ENCODE measurements at regions not wholly inside any gene's neighbourhood (a gene's known extent, or its start where the extent isn't known, plus 50 kb on each side); places are given as distances from the start of the nearest gene placed in this dataset.
"Not testable (repeated sequence)": the region's sequence is repeated elsewhere in the genome, so short reads cannot be mapped to it uniquely, and the experiment has no call there.

DNA sequence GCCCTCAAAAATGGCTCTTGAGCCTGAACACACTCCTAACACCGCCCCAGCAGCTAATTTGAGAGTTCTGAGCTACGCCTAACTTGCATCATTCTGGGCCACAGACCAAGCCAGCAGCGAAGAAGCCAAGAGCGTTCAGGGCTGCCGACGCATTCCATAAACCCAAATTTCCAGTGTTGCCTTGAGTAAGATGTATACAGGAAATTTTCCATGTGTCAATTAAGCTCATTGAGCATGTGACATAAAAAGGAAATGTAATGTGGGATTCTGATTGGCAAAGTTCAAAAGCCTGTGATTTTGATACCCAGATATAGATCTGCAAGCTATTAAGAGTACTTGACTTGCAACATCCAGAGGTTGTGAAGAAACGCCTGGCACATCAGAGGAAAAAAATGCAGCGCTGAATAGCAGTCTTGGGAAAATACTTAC lies 148.6 kb upstream of the NR2F2 start:
- DNase-seq, result no peak

DNA sequence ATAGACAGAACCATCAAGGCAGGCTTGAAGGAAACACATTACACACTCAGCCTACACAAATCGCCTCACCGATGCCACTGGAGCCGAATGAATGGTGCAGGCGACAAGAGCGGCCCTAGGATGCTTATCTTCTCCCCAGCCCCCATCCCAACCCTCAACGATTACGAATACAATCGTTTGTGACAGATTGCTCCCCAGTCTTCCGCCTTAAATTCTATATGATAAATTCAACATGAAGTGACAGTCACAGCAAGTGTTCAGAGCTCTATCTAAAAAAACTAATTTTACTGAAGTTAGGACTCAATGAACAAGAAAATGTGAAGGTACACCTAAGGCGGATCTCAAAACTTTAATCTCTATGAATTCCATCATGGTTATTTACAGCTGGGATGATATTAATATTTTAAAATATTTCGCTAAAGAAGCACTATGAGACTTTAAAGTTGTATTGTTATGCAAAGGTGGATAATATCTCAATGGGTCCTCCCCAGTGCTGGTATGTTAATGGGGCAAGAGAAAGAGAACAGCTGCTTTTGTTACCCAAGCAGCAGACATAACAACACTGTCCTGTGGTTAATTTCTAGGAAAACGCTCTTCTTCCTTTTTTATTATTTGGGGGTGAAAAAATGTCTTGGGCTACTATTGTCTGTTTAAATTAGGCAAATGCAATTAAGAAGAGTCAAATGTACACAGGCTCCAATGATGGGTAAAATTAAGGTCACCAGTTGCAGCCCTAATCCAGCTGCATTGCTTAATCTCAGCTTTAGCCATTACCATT lies 147.6 kb upstream of the NR2F2 start:
- no peak for DNase-seq

DNA sequence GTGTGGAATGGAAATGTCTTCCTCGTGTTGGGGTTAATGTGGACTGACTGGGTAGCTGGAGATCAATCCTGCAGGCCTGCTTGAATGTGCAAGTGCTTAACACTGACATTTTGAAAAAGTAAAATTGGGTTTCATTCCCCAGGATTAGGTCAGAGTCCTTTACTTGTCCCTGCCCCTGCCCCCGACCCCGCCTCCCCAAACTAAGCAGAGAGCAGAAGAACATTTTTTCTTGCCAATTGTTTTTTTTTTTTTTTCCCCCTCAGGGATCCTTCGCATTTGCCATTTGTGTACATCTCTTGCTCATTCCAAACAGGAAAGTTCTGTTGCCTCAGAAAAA lies 147.0 kb upstream of the NR2F2 start:
- DNase-seq, result no peak

DNA sequence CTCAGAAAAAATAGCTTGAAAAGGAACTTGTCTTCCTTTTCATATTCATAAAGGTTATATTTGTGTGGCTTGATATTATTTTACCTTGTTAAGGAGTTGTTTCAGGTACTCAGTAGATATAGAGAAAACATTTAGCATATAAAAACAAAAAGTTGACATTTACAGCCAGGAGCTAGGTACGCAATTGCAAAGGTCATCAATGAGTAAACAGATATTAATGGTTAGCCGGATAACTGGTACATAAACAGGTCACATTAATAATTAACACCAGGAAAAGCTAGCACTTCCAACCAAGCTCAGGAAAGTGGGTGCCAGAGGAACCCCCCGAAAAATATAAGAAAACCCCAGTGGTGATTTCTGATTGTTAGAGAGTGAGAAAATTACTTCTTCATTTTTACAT lies 146.6 kb upstream of the NR2F2 start:
- DNase-seq, result no peak

DNA sequence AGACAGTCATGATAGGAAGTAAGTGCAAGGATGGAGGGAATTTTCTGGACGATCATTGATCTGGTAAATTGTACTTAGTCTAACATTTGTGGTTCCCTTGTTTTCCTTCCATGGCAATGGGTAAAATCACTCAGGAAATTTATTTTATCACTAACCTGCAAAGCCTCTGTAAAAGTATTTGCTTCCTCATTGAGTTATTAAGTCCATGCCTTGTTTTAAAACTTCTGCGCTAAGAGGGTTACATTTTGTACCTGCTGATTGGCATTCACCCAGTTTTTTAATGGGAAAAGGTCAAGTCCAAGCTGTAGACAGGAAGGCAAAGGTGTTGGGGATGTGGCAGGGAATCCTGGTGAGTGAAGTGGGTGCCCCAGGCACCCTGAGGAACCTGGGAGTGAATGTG lies 146.2 kb upstream of the NR2F2 start:
- no peak for DNase-seq

DNA sequence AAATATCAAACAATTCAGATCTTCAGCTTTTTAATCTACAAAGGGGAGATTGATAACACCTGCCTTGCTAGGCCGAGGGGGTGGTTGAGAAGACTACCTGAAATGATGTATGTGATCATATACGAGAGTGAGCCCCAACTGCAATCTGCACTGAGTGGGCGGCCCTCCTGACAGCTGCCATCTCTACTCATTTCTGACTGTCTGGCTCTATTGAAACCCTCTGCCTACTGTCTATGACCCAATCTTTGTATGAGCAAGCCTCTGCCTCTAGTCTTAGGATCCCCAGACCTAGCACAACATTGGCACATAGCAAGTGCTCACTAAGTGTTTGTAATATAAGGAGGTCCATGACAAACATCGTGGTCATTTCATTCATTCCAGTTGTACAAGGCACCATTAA lies 144.4 kb upstream of the NR2F2 start:
- no peak for DNase-seq

DNA sequence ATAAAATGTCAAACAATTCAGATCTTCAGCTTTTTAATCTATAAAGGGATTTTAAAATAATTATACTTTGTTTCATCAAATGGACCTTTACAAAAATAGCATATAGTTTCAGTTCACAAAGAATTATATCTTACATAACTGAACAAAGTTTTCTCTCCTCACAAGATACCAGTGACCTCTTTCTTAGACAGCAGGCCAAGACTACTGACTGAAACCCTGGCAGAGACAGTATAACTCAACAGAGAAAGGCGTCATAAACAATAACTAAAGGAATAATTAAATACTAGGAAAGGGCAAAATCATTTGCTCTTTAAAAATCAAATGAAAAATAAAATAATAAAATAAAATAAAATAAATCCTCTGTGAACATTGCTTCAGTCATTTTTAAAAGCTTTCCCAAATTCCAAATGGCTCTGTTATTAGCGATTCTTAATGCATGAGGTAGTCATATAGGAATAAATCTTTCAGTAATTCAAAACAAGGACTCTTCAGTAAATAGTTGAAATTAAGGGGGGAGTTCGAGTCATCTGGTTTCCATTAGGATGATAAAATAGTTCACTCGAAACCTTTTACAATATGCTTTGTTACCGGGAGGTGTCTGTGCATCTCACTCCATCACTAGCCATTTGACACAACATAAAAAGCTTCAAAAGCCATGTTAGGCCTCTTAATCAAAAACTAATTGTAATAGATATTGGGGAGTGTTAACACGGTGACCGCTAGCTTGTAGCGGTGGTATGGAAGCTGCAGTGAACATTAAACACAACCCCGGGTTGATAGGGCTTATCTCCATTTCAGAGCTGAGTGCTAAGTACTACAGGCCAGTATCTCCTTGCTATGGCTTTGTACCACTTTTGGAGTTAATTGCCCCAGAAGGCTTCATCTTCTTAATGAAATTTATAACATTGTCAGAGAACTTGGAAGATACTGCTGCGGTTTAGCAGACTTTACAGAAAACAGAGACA lies 142.9 kb upstream of the NR2F2 start:
- no peak for DNase-seq

DNA sequence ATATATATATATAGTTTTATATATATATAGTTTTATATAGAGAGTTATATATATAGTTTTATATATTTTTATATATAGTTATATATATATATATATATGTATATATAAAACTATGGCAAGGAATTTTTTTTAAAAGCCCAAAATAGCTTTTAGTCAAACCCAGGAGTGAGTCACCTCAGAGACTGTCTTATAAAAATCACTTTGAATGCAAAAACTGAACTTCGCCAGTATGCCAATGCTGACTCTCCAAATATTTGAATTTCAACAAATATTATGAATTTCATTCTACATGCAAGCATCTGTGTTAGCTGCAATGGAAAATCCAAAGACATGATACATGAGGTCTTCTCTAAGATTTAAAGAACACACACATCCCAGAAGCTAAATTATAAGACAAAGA lies 132.8 kb upstream of the NR2F2 start:
- DNase-seq, result no peak

DNA sequence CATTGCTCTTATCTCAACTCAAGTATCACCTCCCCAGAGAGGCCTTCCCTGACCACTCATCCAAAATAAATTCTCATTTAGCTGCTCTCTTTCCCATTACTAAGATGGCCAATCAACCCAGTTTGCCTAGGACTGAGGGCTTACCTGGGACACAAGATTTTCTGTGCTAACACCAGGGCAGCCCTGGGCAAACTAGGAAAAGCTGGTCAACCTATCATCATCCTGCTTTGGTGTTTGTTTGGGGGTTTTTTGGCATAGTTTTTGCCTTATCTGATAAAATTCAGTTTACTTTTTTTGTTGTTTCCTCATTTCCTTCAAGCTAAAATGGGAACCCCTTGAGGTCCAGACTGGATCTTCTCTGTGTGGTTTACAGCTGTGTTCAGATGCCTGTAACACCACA lies 131.4 kb upstream of the NR2F2 start:
- no peak for DNase-seq

DNA sequence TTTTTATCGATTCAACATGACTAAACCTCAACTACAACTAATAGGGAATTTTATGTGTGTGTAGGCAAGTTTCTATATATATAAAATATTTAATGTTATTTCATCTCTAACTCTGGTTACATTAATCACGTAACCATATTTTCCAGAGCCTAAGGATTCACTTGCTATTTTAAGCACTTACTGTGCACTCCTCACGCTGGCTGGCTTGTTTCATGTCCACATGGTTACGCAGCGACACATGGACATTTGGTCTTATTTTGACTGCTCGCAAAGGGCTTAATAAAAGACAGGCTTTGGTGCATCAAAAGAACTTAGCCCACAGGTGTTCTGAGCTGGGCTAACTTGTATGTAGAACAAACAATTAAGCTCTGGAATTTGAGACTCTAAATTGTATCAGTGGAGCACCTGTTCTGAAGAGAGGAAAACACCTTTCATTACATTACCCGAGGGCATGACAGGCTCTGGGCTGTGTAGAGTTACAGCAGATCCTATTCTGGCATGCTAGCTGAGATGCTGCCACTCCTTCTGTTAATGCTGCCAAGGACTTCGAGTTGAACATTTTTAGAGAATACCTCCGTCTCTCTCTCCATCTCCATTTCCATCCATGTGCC lies 130.0 kb upstream of the NR2F2 start:
- no peak for DNase-seq

DNA sequence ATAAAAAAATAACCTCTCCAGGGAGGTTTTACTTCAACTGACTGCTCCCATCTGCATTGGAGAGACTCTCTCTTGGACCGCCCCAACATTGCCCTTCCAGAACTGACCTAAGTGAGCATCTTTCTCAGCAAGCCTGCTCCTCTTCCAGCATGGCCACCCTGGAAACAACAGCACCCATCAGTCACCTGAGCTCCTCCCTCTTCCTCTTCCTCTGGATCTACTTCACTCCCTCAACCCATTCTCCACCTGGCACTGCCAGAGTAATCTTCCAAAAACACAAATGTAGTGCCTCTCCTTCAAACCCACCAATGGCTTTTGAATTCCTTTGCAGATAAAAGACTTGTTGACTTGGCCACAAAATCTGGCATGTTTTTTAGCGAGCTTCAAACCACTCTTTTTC lies 128.8 kb upstream of the NR2F2 start:
- DNase-seq, result no peak

DNA sequence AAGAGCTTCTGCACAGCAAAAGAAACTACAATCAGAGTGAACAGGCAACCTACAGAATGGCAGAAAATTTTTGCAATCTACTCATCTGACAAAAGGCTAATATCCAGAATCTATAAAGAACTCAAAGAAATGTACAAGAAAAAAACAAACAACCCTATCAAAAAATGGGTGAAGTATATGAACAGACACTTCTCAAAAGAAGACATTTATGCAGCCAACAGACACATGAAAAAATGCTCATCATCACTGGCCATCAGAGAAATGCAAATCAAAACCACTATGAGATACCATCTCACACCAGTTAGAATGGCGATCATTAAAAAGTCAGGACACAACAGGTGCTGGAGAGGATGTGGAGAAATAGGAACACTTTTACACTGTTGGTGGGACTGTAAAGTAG lies 124.9 kb upstream of the NR2F2 start:
- not testable (repeated sequence) for DNase-seq

DNA sequence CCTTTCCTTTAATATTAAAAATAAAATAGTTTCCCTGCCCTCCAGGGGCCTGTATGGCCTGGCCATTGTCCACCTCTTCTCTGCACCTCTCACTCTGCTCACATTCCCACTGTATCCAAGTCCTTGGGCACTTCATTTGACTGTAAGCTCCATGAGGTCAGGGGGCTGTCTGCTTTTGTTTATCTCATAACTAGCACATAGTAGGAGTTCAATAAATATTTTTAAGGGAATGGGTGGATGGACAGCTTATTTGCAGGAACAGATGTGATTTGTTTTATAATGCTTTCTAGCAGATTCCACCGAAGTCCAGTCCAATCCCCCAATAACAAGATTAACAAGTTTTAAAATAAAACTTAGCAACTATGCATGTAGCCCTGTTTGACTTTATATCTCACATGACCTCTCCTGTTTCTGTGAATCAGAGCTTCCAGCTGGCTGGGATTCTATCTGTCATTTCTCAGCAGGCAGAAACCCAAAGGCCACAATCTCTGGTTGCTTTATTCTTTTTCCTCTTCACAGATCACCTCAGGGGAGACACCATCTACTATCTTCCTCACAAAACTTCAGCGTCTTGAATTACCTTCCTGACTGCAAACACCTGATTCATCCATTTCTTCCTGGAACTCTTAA lies 123.0 kb upstream of the NR2F2 start:
- DNase-seq, result no peak

DNA sequence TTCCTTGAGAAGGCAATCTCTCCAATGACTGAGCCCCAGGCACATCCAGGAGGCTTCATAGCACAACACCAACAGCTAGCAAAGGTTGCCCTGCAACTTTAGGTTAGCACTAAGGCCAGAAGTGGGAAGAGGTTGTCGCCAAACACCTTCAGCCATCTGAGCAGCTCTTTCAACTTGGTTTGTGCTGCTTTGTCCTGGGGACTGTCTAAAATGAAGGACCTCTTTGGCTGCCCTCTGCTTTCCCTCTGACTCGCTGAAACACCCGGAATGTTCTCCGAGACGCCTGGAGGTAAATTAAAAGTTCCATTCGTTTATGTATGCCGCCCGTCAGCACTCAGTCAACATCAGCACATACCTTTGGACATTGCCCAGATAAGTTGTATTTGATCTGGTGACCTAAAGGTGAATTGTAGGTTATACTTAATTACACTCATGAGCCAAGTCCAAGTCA lies 121.2 kb upstream of the NR2F2 start:
- DNase-seq, result no peak

DNA sequence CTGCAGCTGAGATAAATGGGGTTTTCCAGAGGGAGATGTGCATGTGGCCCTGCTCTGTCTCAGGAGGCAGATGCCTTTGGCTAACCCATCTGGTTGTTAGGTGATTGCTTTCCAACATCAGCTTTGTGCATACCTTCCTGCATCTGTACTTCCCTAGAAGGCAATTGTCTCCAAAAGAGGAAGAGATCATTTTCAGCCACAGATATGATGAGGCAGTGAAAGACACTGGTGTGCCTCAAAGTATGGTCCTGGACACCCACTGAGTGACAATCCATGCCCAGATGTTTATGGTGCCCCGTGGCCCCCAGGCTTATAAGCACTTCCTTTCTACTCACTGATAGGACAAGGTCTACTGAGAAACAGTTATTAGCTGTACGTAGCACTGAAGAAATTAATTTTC lies 117.5 kb upstream of the NR2F2 start:
- no peak for DNase-seq

DNA sequence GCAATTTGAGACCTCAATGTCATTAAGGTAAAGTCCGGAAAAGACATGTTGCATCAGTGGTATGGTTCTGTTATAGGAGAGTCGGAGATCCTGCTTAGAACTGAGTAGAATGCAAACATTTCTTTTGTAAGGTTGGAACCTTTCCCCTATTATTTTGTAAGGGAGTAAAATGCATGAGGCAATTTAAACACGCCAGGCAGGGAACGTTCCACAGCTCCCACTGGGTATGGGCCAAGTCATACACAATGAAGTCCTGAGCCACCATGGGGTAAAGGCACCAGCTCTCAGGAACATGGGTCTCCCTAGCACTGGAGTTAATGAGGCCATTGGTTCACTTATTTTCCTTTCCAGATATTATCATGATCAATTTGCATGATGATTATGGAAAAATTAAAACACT lies 116.6 kb upstream of the NR2F2 start:
- DNase-seq, result no peak

DNA sequence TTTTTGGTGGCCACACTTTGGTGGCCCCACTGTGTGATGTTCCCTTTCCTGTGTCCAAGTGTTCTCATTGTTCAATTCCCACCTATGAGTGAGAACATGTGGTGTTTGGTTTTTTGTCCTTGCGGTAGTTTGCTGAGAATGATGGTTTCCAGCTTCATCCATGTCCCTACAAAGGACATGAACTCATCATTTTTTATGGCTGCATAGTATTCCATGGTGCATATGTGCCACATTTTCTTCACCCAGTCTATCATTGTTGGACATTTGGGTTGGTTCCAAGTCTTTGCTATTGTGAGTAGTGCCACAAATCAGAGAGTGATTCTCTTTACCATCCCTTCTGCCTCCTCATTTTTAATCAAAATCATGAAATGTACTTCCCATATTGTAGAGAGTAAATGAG lies 114.0 kb upstream of the NR2F2 start:
- DNase-seq, result not testable (repeated sequence)

DNA sequence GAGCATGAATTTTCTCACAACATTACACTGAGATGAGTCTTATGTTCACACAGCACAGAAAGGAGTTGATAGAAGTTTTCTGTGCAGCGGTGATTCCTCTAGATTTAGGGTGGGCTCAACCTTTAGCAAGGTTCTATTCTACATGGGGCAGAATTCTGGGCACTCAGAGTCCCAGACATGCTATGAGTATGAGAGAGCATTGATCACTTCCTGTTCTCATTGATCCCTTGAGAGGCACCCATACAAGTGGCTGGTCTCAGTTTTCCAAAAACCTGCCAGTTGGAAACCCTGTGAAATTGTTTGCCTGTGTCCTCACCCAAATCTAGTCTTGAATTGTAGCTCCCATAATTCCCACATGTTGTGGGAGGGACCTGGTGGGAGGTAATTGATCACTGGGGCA lies 112.5 kb upstream of the NR2F2 start:
- no peak for DNase-seq

DNA sequence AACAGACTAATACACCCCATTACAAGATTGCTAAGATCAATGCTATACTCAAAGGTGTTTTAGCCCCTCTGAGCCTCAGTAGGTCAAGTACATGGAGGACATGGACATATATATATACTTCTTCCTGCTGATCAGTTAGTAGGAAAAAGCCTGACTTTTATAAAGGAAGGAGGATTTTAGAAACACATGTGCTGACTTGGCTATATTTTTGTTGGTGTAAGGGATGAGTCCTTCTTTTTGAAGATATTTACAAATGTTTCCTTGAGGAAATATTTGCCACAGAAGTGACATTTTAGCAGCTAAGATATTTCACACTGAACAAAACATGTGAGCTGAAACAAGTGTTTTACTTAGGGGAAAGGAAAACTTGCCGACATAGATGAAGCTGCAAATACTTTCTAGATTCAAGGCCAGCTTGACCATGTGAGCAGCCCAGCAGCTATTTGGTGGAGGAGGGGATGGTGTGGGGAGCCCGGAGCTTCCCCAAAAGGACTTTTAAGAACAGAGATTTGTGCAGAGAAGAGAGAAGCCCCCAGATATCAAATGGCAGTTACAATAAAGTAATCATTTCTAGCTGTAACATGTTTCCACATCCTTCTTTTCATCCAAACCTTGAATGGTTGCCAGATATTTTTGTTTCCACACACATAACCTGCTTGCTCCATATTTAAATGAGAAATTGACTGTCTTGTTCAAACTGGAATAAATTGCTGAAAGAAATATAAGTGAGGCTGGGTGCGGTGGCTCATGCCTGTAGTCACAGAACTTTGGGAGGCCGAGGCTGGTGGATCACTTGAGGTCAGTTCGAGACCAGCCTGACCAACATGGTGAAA lies 111.7 kb upstream of the NR2F2 start:
- no peak for DNase-seq

DNA sequence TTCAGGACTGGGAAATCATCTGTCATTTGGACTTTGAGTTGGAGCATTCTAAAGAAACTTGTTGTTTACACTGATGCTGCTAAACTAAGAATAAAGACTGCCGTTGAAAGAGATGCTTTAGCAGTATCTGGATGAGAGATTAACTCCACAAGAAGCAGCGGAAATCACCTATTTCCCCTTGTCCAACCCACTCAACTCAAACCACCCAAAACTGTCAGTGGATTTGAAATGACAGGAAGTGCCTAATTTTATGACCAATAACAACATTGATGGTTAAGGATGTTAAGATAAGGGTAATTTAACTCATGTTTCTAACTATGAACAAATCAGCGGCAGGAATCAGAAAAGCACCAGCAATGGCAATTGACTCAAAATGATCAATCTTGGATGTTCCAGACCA lies 110.8 kb upstream of the NR2F2 start:
- no peak for DNase-seq

DNA sequence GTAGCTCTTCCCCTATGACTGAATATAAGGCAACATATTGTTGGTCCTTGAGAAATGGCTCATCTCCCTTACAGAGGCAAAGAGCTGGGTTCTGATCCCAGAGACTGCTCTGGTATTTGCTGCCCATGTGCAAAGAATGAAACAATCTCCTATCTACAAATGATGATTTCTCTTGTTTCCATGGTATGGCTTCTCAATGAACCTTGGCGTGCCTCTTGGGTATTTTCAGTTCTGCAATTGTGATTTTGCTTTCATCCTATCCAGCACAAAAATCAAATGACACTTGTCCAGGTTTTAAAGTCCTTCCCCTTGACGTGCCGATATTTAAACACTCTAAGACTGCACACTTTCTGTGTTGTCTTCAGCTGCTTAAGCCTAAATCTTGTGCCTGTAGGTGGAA lies 109.8 kb upstream of the NR2F2 start:
- no peak for DNase-seq

DNA sequence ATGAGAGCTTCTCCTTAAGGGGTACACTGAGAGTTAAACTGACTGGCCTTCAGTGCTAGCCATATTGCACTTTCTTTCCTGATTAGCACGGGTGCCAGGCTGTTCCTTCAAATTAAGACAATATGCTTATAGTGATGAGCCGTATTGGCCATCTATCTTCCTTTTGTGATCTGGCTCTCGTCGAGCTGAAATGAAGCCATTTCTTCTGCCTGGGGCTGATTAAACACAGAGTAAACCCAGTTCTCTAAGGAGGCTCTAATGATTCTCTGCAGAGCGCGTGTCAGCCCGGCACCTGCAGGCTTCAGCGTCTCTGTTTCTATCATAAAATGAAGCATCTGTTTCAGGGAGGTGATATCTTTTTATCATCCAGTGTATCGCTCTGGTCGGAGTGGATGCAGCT lies 107.5 kb upstream of the NR2F2 start:
- no peak for DNase-seq

All from activated CD4-positive, alpha-beta T cell treated with anti-CD3 and anti-CD28 coated beads, Interleukin-2, amount 50 U/mL, for 16 hours (primary cell).